ENCODE measurements at regions not wholly inside any gene's neighbourhood (a gene's known extent, or its start where the extent isn't known, plus 50 kb on each side); places are given as distances from the start of the nearest gene placed in this dataset.
"Not testable (repeated sequence)": the region's sequence is repeated elsewhere in the genome, so short reads cannot be mapped to it uniquely, and the experiment has no call there.

- H3K36me3 Mint-ChIP-seq (ENCODE audit: insufficient read depth); H3K9me3 Mint-ChIP-seq; H3K4me3 Mint-ChIP-seq; H3K27me3 Mint-ChIP-seq (ENCODE audit: low read depth); H3K4me1 Mint-ChIP-seq (ENCODE audit: low read depth); ATAC-seq; DNase-seq: not testable (repeated sequence)
Measured at GRCh38 chr7:76971201-76971600, 61.0 kb downstream of the SPDYE17 start.

GRCh38 chr7:76969892-76970291 is 62.3 kb downstream of the SPDYE17 start:
- H3K9me3 Mint-ChIP-seq; H3K27me3 Mint-ChIP-seq (ENCODE audit: low read depth); H3K36me3 Mint-ChIP-seq (ENCODE audit: insufficient read depth); H3K4me3 Mint-ChIP-seq; H3K4me1 Mint-ChIP-seq (ENCODE audit: low read depth); DNase-seq; ATAC-seq: not testable (repeated sequence)

- H3K4me3 Mint-ChIP-seq; H3K4me1 Mint-ChIP-seq (ENCODE audit: low read depth); DNase-seq; H3K9me3 Mint-ChIP-seq; H3K27me3 Mint-ChIP-seq (ENCODE audit: low read depth); ATAC-seq; H3K36me3 Mint-ChIP-seq (ENCODE audit: insufficient read depth): not testable (repeated sequence)
Measured at GRCh38 chr7:76965731-76966548, 66.2 kb downstream of the SPDYE17 start.

- H3K4me3 Mint-ChIP-seq; H3K4me1 Mint-ChIP-seq (ENCODE audit: low read depth); H3K9me3 Mint-ChIP-seq; H3K27me3 Mint-ChIP-seq (ENCODE audit: low read depth); DNase-seq; ATAC-seq; H3K36me3 Mint-ChIP-seq (ENCODE audit: insufficient read depth): not testable (repeated sequence)
Measured at GRCh38 chr7:76964050-76964449, 68.1 kb downstream of the SPDYE17 start.

- DNase-seq; H3K4me1 Mint-ChIP-seq (ENCODE audit: low read depth); H3K4me3 Mint-ChIP-seq; H3K27me3 Mint-ChIP-seq (ENCODE audit: low read depth); H3K9me3 Mint-ChIP-seq; ATAC-seq; H3K36me3 Mint-ChIP-seq (ENCODE audit: insufficient read depth): not testable (repeated sequence)
Measured at GRCh38 chr7:76963061-76963460, 69.1 kb downstream of the SPDYE17 start.

- ATAC-seq, result peak in 1 of 2 donors; percentile 1
- not testable (repeated sequence) for DNase-seq; H3K36me3 Mint-ChIP-seq (ENCODE audit: insufficient read depth); H3K9me3 Mint-ChIP-seq; H3K27me3 Mint-ChIP-seq (ENCODE audit: low read depth); H3K4me1 Mint-ChIP-seq (ENCODE audit: low read depth); H3K4me3 Mint-ChIP-seq
Measured at GRCh38 chr7:76960400-76960986, 71.7 kb downstream of the SPDYE17 start.

GRCh38 chr7:76959573-76960399 is 72.4 kb downstream of the SPDYE17 start:
- not testable (repeated sequence) for H3K36me3 Mint-ChIP-seq (ENCODE audit: insufficient read depth); H3K27me3 Mint-ChIP-seq (ENCODE audit: low read depth); DNase-seq; H3K9me3 Mint-ChIP-seq; H3K4me3 Mint-ChIP-seq; H3K4me1 Mint-ChIP-seq (ENCODE audit: low read depth)
- peak; percentile 99 to 100 for ATAC-seq

- ATAC-seq; H3K4me3 Mint-ChIP-seq; H3K36me3 Mint-ChIP-seq (ENCODE audit: insufficient read depth); H3K27me3 Mint-ChIP-seq (ENCODE audit: low read depth); H3K4me1 Mint-ChIP-seq (ENCODE audit: low read depth); DNase-seq; H3K9me3 Mint-ChIP-seq: not testable (repeated sequence)
Measured at GRCh38 chr7:76956531-76956930, 75.6 kb downstream of the SPDYE17 start.

GRCh38 chr7:76955124-76955523 is 77.0 kb downstream of the SPDYE17 start:
- H3K4me3 Mint-ChIP-seq; H3K4me1 Mint-ChIP-seq (ENCODE audit: low read depth); ATAC-seq; H3K27me3 Mint-ChIP-seq (ENCODE audit: low read depth); H3K36me3 Mint-ChIP-seq (ENCODE audit: insufficient read depth); DNase-seq; H3K9me3 Mint-ChIP-seq: not testable (repeated sequence)

- ATAC-seq, result peak; percentile 72 to 93
- H3K27me3 Mint-ChIP-seq (ENCODE audit: low read depth); H3K4me3 Mint-ChIP-seq; H3K36me3 Mint-ChIP-seq (ENCODE audit: insufficient read depth); H3K4me1 Mint-ChIP-seq (ENCODE audit: low read depth); DNase-seq; H3K9me3 Mint-ChIP-seq: not testable (repeated sequence)
Measured at GRCh38 chr7:76944603-76945002, 87.6 kb downstream of the SPDYE17 start.

GRCh38 chr7:76941809-76942765 is 90.1 kb downstream of the SPDYE17 start:
- peaks cover 21% of the 10 kb centered on the region for H3K27me3 Mint-ChIP-seq (ENCODE audit: low read depth)
- H3K4me3 Mint-ChIP-seq; H3K9me3 Mint-ChIP-seq; ATAC-seq; H3K36me3 Mint-ChIP-seq (ENCODE audit: insufficient read depth); H3K4me1 Mint-ChIP-seq (ENCODE audit: low read depth); DNase-seq: not testable (repeated sequence)

- not testable (repeated sequence) for H3K36me3 Mint-ChIP-seq (ENCODE audit: insufficient read depth); DNase-seq; H3K9me3 Mint-ChIP-seq; ATAC-seq; H3K4me1 Mint-ChIP-seq (ENCODE audit: low read depth); H3K4me3 Mint-ChIP-seq
- H3K27me3 Mint-ChIP-seq (ENCODE audit: low read depth), result peaks cover 32% of the 10 kb centered on the region
Measured at GRCh38 chr7:76937781-76938180, 94.4 kb downstream of the SPDYE17 start.

GRCh38 chr7:76937330-76937729 is 94.8 kb downstream of the SPDYE17 start:
- H3K4me1 Mint-ChIP-seq (ENCODE audit: low read depth); DNase-seq; H3K9me3 Mint-ChIP-seq; ATAC-seq; H3K4me3 Mint-ChIP-seq; H3K36me3 Mint-ChIP-seq (ENCODE audit: insufficient read depth): not testable (repeated sequence)
- H3K27me3 Mint-ChIP-seq (ENCODE audit: low read depth), result peaks cover 35% of the 10 kb centered on the region

GRCh38 chr7:76936346-76936745 is 95.8 kb downstream of the SPDYE17 start:
- H3K9me3 Mint-ChIP-seq; ATAC-seq; H3K36me3 Mint-ChIP-seq (ENCODE audit: insufficient read depth); H3K4me3 Mint-ChIP-seq; H3K4me1 Mint-ChIP-seq (ENCODE audit: low read depth); DNase-seq: not testable (repeated sequence)
- peaks cover 35% of the 10 kb centered on the region for H3K27me3 Mint-ChIP-seq (ENCODE audit: low read depth)

All from activated T-cell treated with anti-CD3 and anti-CD28 coated beads, Interleukin-2, amount 50 U/mL, for 4 hours (primary cell).